SK-N-SH (cell line): ENCODE measurements at regions not wholly inside any gene's neighbourhood (a gene's known extent, or its start where the extent isn't known, plus 50 kb on each side); places are given as distances from the start of the nearest gene placed in this dataset.
A peak's percentile ranks its signal among the peaks of the same experiment; 100 is the strongest.

ENCODE experiments used
- CTCF ChIA-PET: fragments of 300-600, 350-600 bp; formaldehyde crosslinking; extraction: SDS; loops from one replicate; lab custom pipeline; 2021; lab: Yijun Ruan, JAX
- POLR2A ChIA-PET: fragments of 350-600 bp; sonication (Branson Sonifier 250); formaldehyde crosslinking; extraction: SDS; loops from one replicate; lab custom pipeline; 2020; ENCODE audit warnings: antibody characterized with exemption, inconsistent platforms; lab: Yijun Ruan, JAX
- DNase-seq: peaks from one replicate; pipeline ENCODE4 v3.0.0; 2012
- H2AFZ ChIP-seq: fragments of 200-600 bp; sonication (generic); 2 replicates; pipeline ENCODE4 v1.8.1; 2016; ENCODE audit warnings: antibody characterized with exemption, mild to moderate bottlenecking, low read depth
- H3F3A ChIP-seq: fragments of 200-600 bp; sonication (generic); replicated peaks from 2 replicates; pipeline ENCODE3; 2016; ENCODE audit warnings: antibody characterized with exemption, mild to moderate bottlenecking; ENCODE audit not compliant: insufficient read depth
- H3K27ac ChIP-seq, 2 experiments: fragments of 200-500 bp in 1 of 2; fragments of 200-600 bp in 1 of 2; sonication (Bioruptor generic) in 1 of 2; sonication (generic), shearing (Covaris generic) in 1 of 2; 2 replicates each; pipeline versions ENCODE4 v1.5.1 to v1.6.1; 2014 to 2016; ENCODE audit warnings: low read depth in 2 of 2, inconsistent platforms in 1 of 2, low read length in 1 of 2, mild to moderate bottlenecking in 1 of 2, mixed read lengths in 1 of 2
- H3K27me3 ChIP-seq: fragments of 200-600 bp; sonication (generic), shearing (Covaris generic); 2 replicates; pipeline ENCODE4 v1.6.1; 2016; ENCODE audit warnings: mixed run types; ENCODE audit not compliant: insufficient read depth
- H3K36me3 ChIP-seq, 2 experiments: fragments of 200-500 bp in 1 of 2; fragments of 200-600 bp in 1 of 2; sonication (Bioruptor generic) in 1 of 2; sonication (generic) in 1 of 2; replicated peaks in 1 of 2; 2 replicates each; pipeline versions ENCODE3 to v1.5.1; 2014 to 2016; ENCODE audit warnings: low read length in 1 of 2, mild to moderate bottlenecking in 1 of 2; ENCODE audit not compliant: insufficient read depth in 2 of 2, control insufficient read depth in 1 of 2
- H3K4me1 ChIP-seq, 2 experiments: fragments of 200-500 bp in 1 of 2; fragments of 200-600 bp in 1 of 2; sonication (Bioruptor generic) in 1 of 2; sonication (generic), shearing (Covaris generic) in 1 of 2; 2 replicates each; pipeline versions ENCODE4 v1.5.1 to v1.6.1; 2014 to 2016; ENCODE audit warnings: low read depth in 1 of 2, low read length in 1 of 2, mixed run types in 1 of 2; ENCODE audit not compliant: insufficient read depth in 2 of 2, control insufficient read depth in 1 of 2
- H3K4me2 ChIP-seq: fragments of 200-600 bp; sonication (generic), shearing (Covaris generic); 2 replicates; pipeline ENCODE4 v1.6.1; 2017; ENCODE audit warnings: mixed run types
- H3K4me3 ChIP-seq, 2 experiments: fragments of 200-500 bp in 1 of 2; fragments of 200-600 bp in 1 of 2; sonication (Bioruptor generic) in 1 of 2; sonication (generic), shearing (Covaris generic) in 1 of 2; 2 replicates each; pipeline versions ENCODE4 v1.5.1 to v1.8.1; 2014 to 2016; ENCODE audit warnings: low read depth in 2 of 2, inconsistent platforms in 1 of 2, low read length in 1 of 2, mild to moderate bottlenecking in 1 of 2, mixed read lengths in 1 of 2, moderate library complexity in 1 of 2
- H3K79me2 ChIP-seq: fragments of 200-600 bp; sonication (generic); 2 replicates; pipeline ENCODE4 v1.8.1; 2017; ENCODE audit warnings: mild to moderate bottlenecking; ENCODE audit not compliant: insufficient read depth
- H3K9ac ChIP-seq: fragments of 200-600 bp; sonication (generic); 2 replicates; pipeline ENCODE4 v1.6.1; 2017; ENCODE audit warnings: mixed run types
- H3K9me2 ChIP-seq: fragments of 200-600 bp; sonication (generic); 2 replicates; pipeline ENCODE4 v1.6.1; 2017; ENCODE audit warnings: mixed run types
- H3K9me3 ChIP-seq: fragments of 200-600 bp; sonication (generic); 2 replicates; pipeline ENCODE4 v1.6.1; 2017; ENCODE audit warnings: mixed run types, mild to moderate bottlenecking, moderate library complexity
- H4K20me1 ChIP-seq: fragments of 200-600 bp; sonication (generic); 2 replicates; pipeline ENCODE4 v1.6.1; 2017; ENCODE audit warnings: mild to moderate bottlenecking, mixed run types; ENCODE audit not compliant: insufficient read depth
- EP300 ChIP-seq, 2 experiments: IDR thresholded peaks; 2 replicates each; pipeline versions ENCODE4 v1.4.0 to v1.6.1; 2012; ENCODE audit warnings: borderline replicate concordance in 1 of 2, low read depth in 1 of 2, low read length in 1 of 2
- FOSL2 ChIP-seq: IDR thresholded peaks from 2 replicates; pipeline ENCODE4 v1.4.0; 2012; ENCODE audit warnings: low read depth, mild to moderate bottlenecking, moderate library complexity, borderline replicate concordance
- FOXJ3 ChIP-seq: sonication (generic); formaldehyde crosslinking; IDR thresholded peaks from 2 replicates; pipeline ENCODE4 v1.5.1; 2020; ENCODE audit warnings: mild to moderate bottlenecking, missing genetic modification reagents
- FOXM1 ChIP-seq: IDR thresholded peaks from 2 replicates; pipeline ENCODE4 v1.4.0; 2012; ENCODE audit warnings: low read depth, mild to moderate bottlenecking
- GABPA ChIP-seq: IDR thresholded peaks from 2 replicates; pipeline ENCODE4 v1.4.0; 2012; ENCODE audit warnings: low read depth, mild to moderate bottlenecking
- GATA2 ChIP-seq: sonication (generic); formaldehyde crosslinking; IDR thresholded peaks from 2 replicates; pipeline ENCODE4 v1.5.0; 2020; ENCODE audit warnings: mild to moderate bottlenecking, missing genetic modification reagents
- JUND ChIP-seq: IDR thresholded peaks from 2 replicates; pipeline ENCODE4 v1.4.0; 2012
- MEF2A ChIP-seq: IDR thresholded peaks from 2 replicates; pipeline ENCODE4 v1.4.0; 2012; ENCODE audit warnings: low read depth, borderline replicate concordance
- MXI1 ChIP-seq: IDR thresholded peaks from 2 replicates; pipeline ENCODE4 v1.6.1; 2012; ENCODE audit warnings: mild to moderate bottlenecking, low read depth, low read length, improper control_type of control experiment
- NRF1 ChIP-seq: IDR thresholded peaks from 2 replicates; pipeline ENCODE4 v1.6.1; 2012; ENCODE audit warnings: low read depth, mild to moderate bottlenecking, low read length
- RCOR1 ChIP-seq: fragments of 150-350 bp; IDR thresholded peaks from 2 replicates; pipeline ENCODE4 v1.6.1; 2017; ENCODE audit warnings: antibody characterized with exemption, low read length
- SIN3A ChIP-seq: IDR thresholded peaks from 2 replicates; pipeline ENCODE4 v1.6.1; 2012; ENCODE audit warnings: low read depth, mild to moderate bottlenecking, low read length, moderate library complexity, borderline replicate concordance
- SMC3 ChIP-seq: IDR thresholded peaks from 2 replicates; pipeline ENCODE4 v1.6.1; 2012; ENCODE audit warnings: low read depth, low read length, improper control_type of control experiment
- TAF1 ChIP-seq: IDR thresholded peaks from 2 replicates; pipeline ENCODE4 v1.6.1; 2012; ENCODE audit warnings: low read depth, mild to moderate bottlenecking, low read length, moderate library complexity, borderline replicate concordance
- TCF12 ChIP-seq: IDR thresholded peaks from 2 replicates; pipeline ENCODE4 v1.4.0; 2012
- TEAD4 ChIP-seq: IDR thresholded peaks from 2 replicates; pipeline ENCODE4 v1.4.0; 2012; ENCODE audit warnings: mild to moderate bottlenecking, borderline replicate concordance; ENCODE audit not compliant: insufficient read depth
- YY1 ChIP-seq: IDR thresholded peaks from 2 replicates; pipeline ENCODE4 v1.4.0; 2012; ENCODE audit warnings: low read depth, mild to moderate bottlenecking
- WGBS: methylation state at CpG from one replicate; pipeline ENCODE4 v1.1.6; 2017; ENCODE audit warnings: low lambda C conversion rate; 5-methylcytosine and 5-hydroxymethylcytosine counted together
- TF ChIP-seq, protein P1 (sequence below): IDR thresholded peaks from 2 replicates; pipeline ENCODE4 v1.4.0; 2012; ENCODE audit warnings: low read depth, borderline replicate concordance
- TF ChIP-seq, protein P2 (sequence below): IDR thresholded peaks from 2 replicates; pipeline ENCODE4; 2012

DNA sequence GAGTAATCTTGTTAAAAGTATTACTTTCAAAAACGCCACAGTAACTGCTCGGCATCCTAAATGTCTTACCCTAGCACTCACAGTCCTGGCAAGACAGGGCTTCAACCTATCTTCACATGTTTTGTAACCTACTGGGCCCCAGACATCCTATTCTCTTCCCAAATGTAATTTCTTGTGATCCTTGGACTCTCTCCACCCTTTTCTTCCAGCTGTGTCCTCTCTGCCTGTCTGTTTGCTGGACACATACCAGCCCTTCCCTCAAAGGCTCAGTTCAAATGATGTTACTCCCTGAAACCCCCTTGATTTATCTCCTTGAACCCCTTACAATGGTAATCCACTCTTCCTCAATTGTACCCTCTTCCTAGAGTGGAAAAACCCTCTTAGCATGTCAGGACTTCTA lies 60.1 kb upstream of the CNEP1R1 start (continued):
- TF ChIP-seq, protein P1, sequence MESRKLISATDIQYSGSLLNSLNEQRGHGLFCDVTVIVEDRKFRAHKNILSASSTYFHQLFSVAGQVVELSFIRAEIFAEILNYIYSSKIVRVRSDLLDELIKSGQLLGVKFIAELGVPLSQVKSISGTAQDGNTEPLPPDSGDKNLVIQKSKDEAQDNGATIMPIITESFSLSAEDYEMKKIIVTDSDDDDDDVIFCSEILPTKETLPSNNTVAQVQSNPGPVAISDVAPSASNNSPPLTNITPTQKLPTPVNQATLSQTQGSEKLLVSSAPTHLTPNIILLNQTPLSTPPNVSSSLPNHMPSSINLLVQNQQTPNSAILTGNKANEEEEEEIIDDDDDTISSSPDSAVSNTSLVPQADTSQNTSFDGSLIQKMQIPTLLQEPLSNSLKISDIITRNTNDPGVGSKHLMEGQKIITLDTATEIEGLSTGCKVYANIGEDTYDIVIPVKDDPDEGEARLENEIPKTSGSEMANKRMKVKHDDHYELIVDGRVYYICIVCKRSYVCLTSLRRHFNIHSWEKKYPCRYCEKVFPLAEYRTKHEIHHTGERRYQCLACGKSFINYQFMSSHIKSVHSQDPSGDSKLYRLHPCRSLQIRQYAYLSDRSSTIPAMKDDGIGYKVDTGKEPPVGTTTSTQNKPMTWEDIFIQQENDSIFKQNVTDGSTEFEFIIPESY: no peak
- TF ChIP-seq FOSL2 (no peak), SIN3A (no peak), MEF2A (no peak), JUND (no peak), TAF1 (no peak), SMC3 (no peak), EP300 (IDR thresholded peaks at IDR 0.05; ENCODE audit: borderline replicate concordance in 1 of 2, low read depth in 1 of 2, low read length in 1 of 2) (no peak), YY1 (no peak)

DNA sequence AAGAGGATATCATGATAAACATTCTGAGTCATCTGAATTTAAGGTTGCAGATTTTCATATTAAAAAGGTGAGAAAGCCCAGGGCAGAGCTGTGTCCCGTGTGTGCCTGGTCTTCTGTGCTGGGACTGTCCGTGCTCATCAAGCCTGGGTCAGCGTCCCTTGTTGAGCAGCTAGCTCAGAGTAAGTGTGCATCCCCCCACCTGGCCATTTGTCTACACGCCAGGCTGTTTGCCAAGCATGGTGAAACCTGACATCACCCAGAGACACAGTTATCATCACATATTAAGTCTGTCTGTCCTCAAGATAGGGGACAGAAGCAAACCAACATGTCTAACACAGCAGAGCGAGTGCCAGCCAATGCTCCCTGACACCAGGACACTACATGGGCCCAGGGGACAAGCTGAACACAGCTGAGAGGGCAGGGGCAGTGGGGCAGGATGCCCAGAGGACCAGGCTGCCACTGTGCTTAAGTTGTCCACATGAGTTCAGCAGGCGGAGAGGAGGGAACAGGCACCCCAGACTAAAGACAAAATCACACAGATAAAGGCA lies 57.9 kb upstream of the CNEP1R1 start:
- ChIA-PET CTCF (interaction anchor here (0.8 to 2.7 kb wide), 6 partner anchors 9 to 839 kb away, joined by 4 to 15 read pairs (median 6); partner anchors contain the start of gene CNEP1R1), POLR2A (interaction anchor here (0.6 to 0.8 kb wide), 2 partner anchors 58 to 160 kb away, joined by 4 read pairs; partner anchors contain the start of gene CNEP1R1)
- no peak overlapping the region for H3K4me3 ChIP-seq
- H3K27ac ChIP-seq: peak overlapping the region in 1 of 2 experiments; percentile 80; a peak in 2 of 4 replicates
- H3K9me2 ChIP-seq: no peaks in the 10 kb centered on the region
- no peaks in the 10 kb centered on the region for H3F3A ChIP-seq
- TF ChIP-seq JUND: no peak
- TF ChIP-seq GABPA: no peak
- no peak for TF ChIP-seq TCF12
- TF ChIP-seq TEAD4: no peak
- no peak for TF ChIP-seq SMC3
- no peak for TF ChIP-seq FOXM1
- peak; percentile 93 for TF ChIP-seq GATA2
- peak; percentile 56 for TF ChIP-seq MXI1
- TF ChIP-seq, protein P2, sequence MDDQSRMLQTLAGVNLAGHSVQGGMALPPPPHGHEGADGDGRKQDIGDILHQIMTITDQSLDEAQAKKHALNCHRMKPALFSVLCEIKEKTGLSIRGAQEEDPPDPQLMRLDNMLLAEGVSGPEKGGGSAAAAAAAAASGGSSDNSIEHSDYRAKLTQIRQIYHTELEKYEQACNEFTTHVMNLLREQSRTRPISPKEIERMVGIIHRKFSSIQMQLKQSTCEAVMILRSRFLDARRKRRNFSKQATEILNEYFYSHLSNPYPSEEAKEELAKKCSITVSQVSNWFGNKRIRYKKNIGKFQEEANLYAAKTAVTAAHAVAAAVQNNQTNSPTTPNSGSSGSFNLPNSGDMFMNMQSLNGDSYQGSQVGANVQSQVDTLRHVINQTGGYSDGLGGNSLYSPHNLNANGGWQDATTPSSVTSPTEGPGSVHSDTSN: no peak
- peak in 1 of 2 experiments; percentile 70; a peak in 2 of 4 replicates for TF ChIP-seq EP300 (IDR thresholded peaks at IDR 0.05; ENCODE audit: borderline replicate concordance in 1 of 2, low read depth in 1 of 2, low read length in 1 of 2)
- TF ChIP-seq FOSL2: no peak
- TF ChIP-seq, protein P1: no peak
- no peak for TF ChIP-seq NRF1
- no peak for TF ChIP-seq TAF1
- TF ChIP-seq FOXJ3 (CRISPR knock-in tag): peak; percentile 97
- no peak; the same call in 1 of the 2 replicates for TF ChIP-seq RCOR1
- TF ChIP-seq SIN3A: no peak
- peaks cover 6% of the 10 kb centered on the region; the same call in 1 of the 2 replicates for H3K27me3 ChIP-seq
- H3K4me1 ChIP-seq: peaks cover 0 to 28% of the 10 kb centered on the region in 2 experiments; a peak in 1 of 4 replicates
- H3K9ac ChIP-seq: no peak overlapping the region
- no peaks in the 10 kb centered on the region for H4K20me1 ChIP-seq
- H3K79me2 ChIP-seq: no peaks in the 10 kb centered on the region
- no peak overlapping the region for H2AFZ ChIP-seq
- no peak overlapping the region for H3K4me2 ChIP-seq
- 16% methylated on average over 6 of the region's 6 CpGs for WGBS
- no peaks in the 10 kb centered on the region for H3K36me3 ChIP-seq
- no peaks in the 10 kb centered on the region for H3K9me3 ChIP-seq
- peak; percentile 74 for DNase-seq
